Liver (tissue), 8 donors: ENCODE measurements at regions not wholly inside any gene's neighbourhood (a gene's known extent, or its start where the extent isn't known, plus 50 kb on each side); places are given as distances from the start of the nearest gene placed in this dataset.

Experiments used
- DNase-seq: peaks from one replicate; pipeline ENCODE4 v3.0.0-alpha.2; 2017; ENCODE audit warnings: low spot score
- H3K27ac ChIP-seq, 2 donors: one replicate each; pipeline ENCODE4 v1.7.0; 2013; ENCODE audit warnings: inconsistent platforms in 2 of 2, low read length in 2 of 2, control low read depth in 1 of 2, low read depth in 1 of 2, mild to moderate bottlenecking in 1 of 2
- H3K27me3 ChIP-seq, 4 donors: one replicate each; pipeline versions ENCODE4 v1.6.1 to v1.7.0; 2013; ENCODE audit warnings: low read length in 3 of 4, inconsistent platforms in 1 of 4, mild to moderate bottlenecking in 1 of 4, moderate library complexity in 1 of 4; ENCODE audit not compliant: control insufficient read depth in 4 of 4, insufficient read depth in 4 of 4
- H3K36me3 ChIP-seq, 4 donors: one replicate each; pipeline versions ENCODE4 v1.6.1 to v1.7.0; 2013; ENCODE audit warnings: low read length in 3 of 4, mild to moderate bottlenecking in 3 of 4, low read depth in 1 of 4, moderate library complexity in 1 of 4; ENCODE audit not compliant: control insufficient read depth in 4 of 4, insufficient read depth in 3 of 4
- H3K4me1 ChIP-seq, 4 donors: one replicate each; pipeline versions ENCODE4 v1.6.1 to v1.7.0; 2013; ENCODE audit warnings: low read length in 3 of 4, mild to moderate bottlenecking in 3 of 4, moderate library complexity in 1 of 4; ENCODE audit not compliant: control insufficient read depth in 4 of 4, insufficient read depth in 4 of 4
- H3K4me3 ChIP-seq, 3 donors: one replicate each; pipeline versions ENCODE4 v1.6.1 to v1.7.0; 2013; ENCODE audit warnings: low read length in 3 of 3, control low read depth in 1 of 3, low read depth in 1 of 3, mild to moderate bottlenecking in 1 of 3
- H3K9ac ChIP-seq, 2 donors: one replicate each; pipeline ENCODE4 v1.7.0; 2013; ENCODE audit warnings: low read length in 2 of 2, mild to moderate bottlenecking in 2 of 2, moderate library complexity in 2 of 2, control low read depth in 1 of 2, low read depth in 1 of 2
- H3K9me3 ChIP-seq, 4 donors: one replicate each; pipeline versions ENCODE4 v1.6.1 to v1.7.0; 2013; ENCODE audit warnings: low read length in 3 of 4; ENCODE audit not compliant: control insufficient read depth in 4 of 4
- ATF3 ChIP-seq: IDR thresholded peaks from 2 replicates; pipeline ENCODE4 v1.6.1; 2016; ENCODE audit warnings: antibody characterized with exemption
- CTCF ChIP-seq: fragments of 150-350 bp; IDR thresholded peaks from 2 replicates; pipeline ENCODE4 v1.5.1; 2017; ENCODE audit warnings: improper control_type of control experiment, low read depth, low read length; ENCODE audit not compliant: missing input control
- FOXA1 ChIP-seq: IDR thresholded peaks from 2 replicates; pipeline ENCODE4 v1.6.1; 2016; ENCODE audit warnings: antibody characterized with exemption
- FOXA2 ChIP-seq: IDR thresholded peaks from 2 replicates; pipeline ENCODE4 v1.6.1; 2016; ENCODE audit warnings: antibody characterized with exemption
- GABPA ChIP-seq, 2 donors: IDR thresholded peaks in 1 of 2; conservative IDR thresholded peaks in 1 of 2; 2 replicates each; pipeline ENCODE4 v1.6.1; 2016; ENCODE audit warnings: antibody characterized with exemption in 2 of 2, mild to moderate bottlenecking in 1 of 2, moderate library complexity in 1 of 2
- HNF4A ChIP-seq, 2 donors: conservative IDR thresholded peaks; 2 replicates each; pipeline ENCODE4 v1.6.1; 2016; ENCODE audit warnings: antibody characterized with exemption in 2 of 2, mild to moderate bottlenecking in 2 of 2
- HNF4G ChIP-seq: IDR thresholded peaks from 2 replicates; pipeline ENCODE4 v1.6.1; 2016; ENCODE audit warnings: antibody characterized with exemption
- JUND ChIP-seq, 2 donors: IDR thresholded peaks; 2 replicates each; pipeline ENCODE4 v1.6.1; 2016; ENCODE audit warnings: antibody characterized with exemption in 2 of 2
- NR2F2 ChIP-seq: IDR thresholded peaks from 2 replicates; pipeline ENCODE4 v1.6.1; 2016; ENCODE audit warnings: antibody characterized with exemption
- RAD21 ChIP-seq, 2 donors: IDR thresholded peaks; 2 replicates each; pipeline ENCODE4 v1.6.1; 2016; ENCODE audit warnings: antibody characterized with exemption in 2 of 2, mild to moderate bottlenecking in 2 of 2
- RXRA ChIP-seq, 2 donors: IDR thresholded peaks; 2 replicates each; pipeline ENCODE4 v1.6.1; 2017 to 2018; ENCODE audit warnings: antibody characterized with exemption in 2 of 2, mild to moderate bottlenecking in 1 of 2
- SP1 ChIP-seq: IDR thresholded peaks from 2 replicates; pipeline ENCODE4 v1.6.1; 2018; ENCODE audit warnings: antibody characterized with exemption, mild to moderate bottlenecking
- TAF1 ChIP-seq: conservative IDR thresholded peaks from 2 replicates; pipeline ENCODE4 v1.6.1; 2016; ENCODE audit warnings: antibody characterized with exemption, mild to moderate bottlenecking
- YY1 ChIP-seq: IDR thresholded peaks from 2 replicates; pipeline ENCODE4 v1.6.1; 2016; ENCODE audit warnings: antibody characterized with exemption, mild to moderate bottlenecking
- WGBS: extraction: QIAGEN DNeasy Blood & Tissue Kit; methylation state at CpG from one replicate; pipeline ENCODE4 v1.1.7; 2013; 5-methylcytosine and 5-hydroxymethylcytosine counted together
- TF ChIP-seq, protein P1 (sequence below): IDR thresholded peaks from 2 replicates; pipeline ENCODE4 v1.6.1; 2016; ENCODE audit warnings: antibody characterized with exemption, mild to moderate bottlenecking
- TF ChIP-seq, protein P2 (sequence below): IDR thresholded peaks from 2 replicates; pipeline ENCODE4 v1.6.1; 2016; ENCODE audit warnings: antibody characterized with exemption
- donor health status: healthy.
- donor health status: healthy.
- donor health status: healthy.
- donor health status: healthy.
- donor health status: healthy.

DNA sequence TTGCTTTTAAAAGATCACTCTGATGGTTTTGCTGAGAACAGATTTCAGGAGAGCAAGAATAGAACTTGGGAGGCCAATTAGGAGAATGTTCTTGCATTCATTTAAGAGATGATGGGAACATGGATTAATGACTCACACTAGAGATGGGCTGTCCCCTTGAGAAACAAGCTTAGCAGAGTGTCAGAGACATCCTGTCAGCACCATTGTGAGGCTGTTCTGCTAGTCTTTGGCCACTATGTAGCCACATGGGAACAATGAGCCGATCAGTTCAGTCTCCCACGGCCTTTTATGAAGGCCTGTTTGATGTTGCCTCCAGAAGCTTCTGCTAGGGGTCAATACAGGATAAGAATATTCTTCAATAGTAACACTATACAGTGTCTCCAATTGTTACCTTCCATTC lies 113.0 kb upstream of the EYA4 start:
- Histone ChIP-seq H3K4me3 (no peak overlapping the region), H3K36me3 (no peaks in the 10 kb centered on the region), H3K27me3 (no peaks in the 10 kb centered on the region), H3K27ac (no peak overlapping the region), H3K4me1 (no peaks in the 10 kb centered on the region), H3K9ac (no peak overlapping the region), H3K9me3 (peaks cover 0 to 2% (median under 1%) of the 10 kb centered on the region in 4 donors)
- 80% methylated on average over 2 of the region's 2 CpGs for WGBS
- TF ChIP-seq YY1 (no peak), SP1 (no peak), FOXA1 (no peak), JUND (IDR thresholded peaks at IDR 0.05) (no peak), TAF1 (no peak), FOXA2 (no peak), CTCF (no peak), RAD21 (IDR thresholded peaks at IDR 0.05) (no peak), RXRA (IDR thresholded peaks at IDR 0.05) (no peak), GABPA (IDR thresholded peaks at IDR 0.05 in 1 of 2, conservative IDR thresholded peaks at IDR 0.05 in 1 of 2) (no peak), HNF4G (no peak), HNF4A (conservative IDR thresholded peaks at IDR 0.05) (no peak), NR2F2 (no peak)
- TF ChIP-seq, protein P1, sequence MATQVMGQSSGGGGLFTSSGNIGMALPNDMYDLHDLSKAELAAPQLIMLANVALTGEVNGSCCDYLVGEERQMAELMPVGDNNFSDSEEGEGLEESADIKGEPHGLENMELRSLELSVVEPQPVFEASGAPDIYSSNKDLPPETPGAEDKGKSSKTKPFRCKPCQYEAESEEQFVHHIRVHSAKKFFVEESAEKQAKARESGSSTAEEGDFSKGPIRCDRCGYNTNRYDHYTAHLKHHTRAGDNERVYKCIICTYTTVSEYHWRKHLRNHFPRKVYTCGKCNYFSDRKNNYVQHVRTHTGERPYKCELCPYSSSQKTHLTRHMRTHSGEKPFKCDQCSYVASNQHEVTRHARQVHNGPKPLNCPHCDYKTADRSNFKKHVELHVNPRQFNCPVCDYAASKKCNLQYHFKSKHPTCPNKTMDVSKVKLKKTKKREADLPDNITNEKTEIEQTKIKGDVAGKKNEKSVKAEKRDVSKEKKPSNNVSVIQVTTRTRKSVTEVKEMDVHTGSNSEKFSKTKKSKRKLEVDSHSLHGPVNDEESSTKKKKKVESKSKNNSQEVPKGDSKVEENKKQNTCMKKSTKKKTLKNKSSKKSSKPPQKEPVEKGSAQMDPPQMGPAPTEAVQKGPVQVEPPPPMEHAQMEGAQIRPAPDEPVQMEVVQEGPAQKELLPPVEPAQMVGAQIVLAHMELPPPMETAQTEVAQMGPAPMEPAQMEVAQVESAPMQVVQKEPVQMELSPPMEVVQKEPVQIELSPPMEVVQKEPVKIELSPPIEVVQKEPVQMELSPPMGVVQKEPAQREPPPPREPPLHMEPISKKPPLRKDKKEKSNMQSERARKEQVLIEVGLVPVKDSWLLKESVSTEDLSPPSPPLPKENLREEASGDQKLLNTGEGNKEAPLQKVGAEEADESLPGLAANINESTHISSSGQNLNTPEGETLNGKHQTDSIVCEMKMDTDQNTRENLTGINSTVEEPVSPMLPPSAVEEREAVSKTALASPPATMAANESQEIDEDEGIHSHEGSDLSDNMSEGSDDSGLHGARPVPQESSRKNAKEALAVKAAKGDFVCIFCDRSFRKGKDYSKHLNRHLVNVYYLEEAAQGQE, result no peak
- TF ChIP-seq, protein P2, sequence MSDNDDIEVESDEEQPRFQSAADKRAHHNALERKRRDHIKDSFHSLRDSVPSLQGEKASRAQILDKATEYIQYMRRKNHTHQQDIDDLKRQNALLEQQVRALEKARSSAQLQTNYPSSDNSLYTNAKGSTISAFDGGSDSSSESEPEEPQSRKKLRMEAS, result no peak
- no peak for DNase-seq

- Histone ChIP-seq H3K27ac (no peak overlapping the region), H3K27me3 (no peaks in the 10 kb centered on the region), H3K9me3 (no peaks in the 10 kb centered on the region), H3K9ac (no peak overlapping the region), H3K4me1 (no peaks in the 10 kb centered on the region), H3K36me3 (no peaks in the 10 kb centered on the region), H3K4me3 (no peak overlapping the region)
- no peak for DNase-seq
- no peak for TF ChIP-seq HNF4G
- no peak for TF ChIP-seq ATF3
- TF ChIP-seq, protein P2, result no peak
- WGBS, result 69% methylated on average over 1 of the region's 1 CpG
Measured at GRCh38 chr6:133129556-133129955, 111.6 kb upstream of the EYA4 start.
